ENCODE measurements at regions not wholly inside any gene's neighbourhood (a gene's known extent, or its start where the extent isn't known, plus 50 kb on each side); places are given as distances from the start of the nearest gene placed in this dataset.

- TF ChIP-seq CTCF (IDR thresholded peaks at IDR 0.05): no peak
- TF ChIP-seq POLR2A (IDR thresholded peaks at IDR 0.05): no peak
These were observed 170.0 kb downstream of the TMEM38B start for GRCh38 chr9:105864248-105864898.
